BE2C (cell line): ENCODE measurements at regions not wholly inside any gene's neighbourhood (a gene's known extent, or its start where the extent isn't known, plus 50 kb on each side); places are given as distances from the start of the nearest gene placed in this dataset.

ENCODE experiments used
- DNase-seq: peaks from one replicate; pipeline ENCODE4 v3.0.0-alpha.2; 2020
- H3K27me3 ChIP-seq: fragments of 250-450 bp; sonication (Bioruptor Pico); 2 replicates; pipeline ENCODE4 v1.5.1; 2020; ENCODE audit warnings: mild to moderate bottlenecking
- H3K36me3 ChIP-seq: fragments of 250-450 bp; sonication (Bioruptor Pico); 2 replicates; pipeline ENCODE4 v1.5.1; 2020; ENCODE audit warnings: mild to moderate bottlenecking
- H3K4me1 ChIP-seq: fragments of 250-450 bp; sonication (Bioruptor Pico); 2 replicates; pipeline ENCODE4 v1.5.1; 2020
- H3K4me3 ChIP-seq: 2 replicates; pipeline ENCODE4 v1.5.1; 2011; ENCODE audit warnings: low read depth, low read length
- H3K9me3 ChIP-seq: fragments of 250-450 bp; sonication (Bioruptor Pico); 2 replicates; pipeline ENCODE4 v1.5.1; 2020
- TF ChIP-seq, protein P1 (sequence below): IDR thresholded peaks from 2 replicates; pipeline ENCODE4 v1.5.1; 2012; ENCODE audit warnings: mild to moderate bottlenecking, low read depth, low read length

DNA sequence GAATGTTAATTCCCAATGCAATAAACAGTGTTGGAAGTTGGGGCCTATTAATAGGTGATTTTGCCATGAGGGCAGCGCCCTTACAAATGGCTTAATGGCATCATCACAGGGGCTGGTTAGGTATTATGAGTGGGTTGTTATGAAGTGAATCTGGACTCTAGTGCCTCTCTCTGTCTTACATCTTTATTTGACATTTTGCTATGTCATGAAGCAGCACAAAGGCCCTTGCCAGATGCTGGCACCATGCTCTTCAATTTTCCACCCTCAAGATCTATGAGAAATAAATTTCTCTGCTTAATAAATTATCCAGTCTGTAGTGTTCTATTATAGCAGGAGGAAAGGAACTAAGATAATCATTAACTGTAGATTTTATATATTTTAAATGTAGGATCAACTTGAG, 1098.7 kb upstream of the NUDT12 start:
- TF ChIP-seq, protein P1, sequence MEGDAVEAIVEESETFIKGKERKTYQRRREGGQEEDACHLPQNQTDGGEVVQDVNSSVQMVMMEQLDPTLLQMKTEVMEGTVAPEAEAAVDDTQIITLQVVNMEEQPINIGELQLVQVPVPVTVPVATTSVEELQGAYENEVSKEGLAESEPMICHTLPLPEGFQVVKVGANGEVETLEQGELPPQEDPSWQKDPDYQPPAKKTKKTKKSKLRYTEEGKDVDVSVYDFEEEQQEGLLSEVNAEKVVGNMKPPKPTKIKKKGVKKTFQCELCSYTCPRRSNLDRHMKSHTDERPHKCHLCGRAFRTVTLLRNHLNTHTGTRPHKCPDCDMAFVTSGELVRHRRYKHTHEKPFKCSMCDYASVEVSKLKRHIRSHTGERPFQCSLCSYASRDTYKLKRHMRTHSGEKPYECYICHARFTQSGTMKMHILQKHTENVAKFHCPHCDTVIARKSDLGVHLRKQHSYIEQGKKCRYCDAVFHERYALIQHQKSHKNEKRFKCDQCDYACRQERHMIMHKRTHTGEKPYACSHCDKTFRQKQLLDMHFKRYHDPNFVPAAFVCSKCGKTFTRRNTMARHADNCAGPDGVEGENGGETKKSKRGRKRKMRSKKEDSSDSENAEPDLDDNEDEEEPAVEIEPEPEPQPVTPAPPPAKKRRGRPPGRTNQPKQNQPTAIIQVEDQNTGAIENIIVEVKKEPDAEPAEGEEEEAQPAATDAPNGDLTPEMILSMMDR = no peak
- Histone ChIP-seq H3K4me3 (no peak overlapping the region), H3K36me3 (no peaks in the 10 kb centered on the region), H3K4me1 (peaks cover 3% of the 10 kb centered on the region; the same call in 1 of the 2 replicates), H3K9me3 (no peaks in the 10 kb centered on the region), H3K27me3 (no peaks in the 10 kb centered on the region)
- DNase-seq = no peak

DNA sequence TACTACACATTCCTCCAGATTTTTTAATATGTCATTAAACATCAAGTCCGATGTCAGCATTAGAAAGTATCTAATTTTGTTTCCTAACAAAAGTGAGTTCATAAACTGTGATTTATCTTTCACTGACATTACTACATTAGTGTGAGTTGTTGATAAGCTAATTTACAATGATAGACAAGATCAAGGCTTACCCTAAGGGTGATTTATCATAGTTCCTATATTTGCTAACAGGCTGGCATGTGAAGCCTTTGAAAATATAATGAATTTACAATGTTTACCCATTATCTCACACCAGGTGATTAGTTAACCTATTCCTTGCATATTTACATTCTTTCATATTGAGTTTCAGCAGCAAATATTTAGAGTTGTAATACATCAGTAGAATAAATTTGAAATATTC, 1096.9 kb upstream of the NUDT12 start:
- no peak for DNase-seq
- TF ChIP-seq, protein P1 = no peak
- H3K4me1 ChIP-seq = peaks cover 3% of the 10 kb centered on the region; the same call in 1 of the 2 replicates
- H3K27me3 ChIP-seq = no peaks in the 10 kb centered on the region
- H3K4me3 ChIP-seq = no peak overlapping the region
- no peaks in the 10 kb centered on the region for H3K36me3 ChIP-seq
- no peaks in the 10 kb centered on the region for H3K9me3 ChIP-seq

DNA sequence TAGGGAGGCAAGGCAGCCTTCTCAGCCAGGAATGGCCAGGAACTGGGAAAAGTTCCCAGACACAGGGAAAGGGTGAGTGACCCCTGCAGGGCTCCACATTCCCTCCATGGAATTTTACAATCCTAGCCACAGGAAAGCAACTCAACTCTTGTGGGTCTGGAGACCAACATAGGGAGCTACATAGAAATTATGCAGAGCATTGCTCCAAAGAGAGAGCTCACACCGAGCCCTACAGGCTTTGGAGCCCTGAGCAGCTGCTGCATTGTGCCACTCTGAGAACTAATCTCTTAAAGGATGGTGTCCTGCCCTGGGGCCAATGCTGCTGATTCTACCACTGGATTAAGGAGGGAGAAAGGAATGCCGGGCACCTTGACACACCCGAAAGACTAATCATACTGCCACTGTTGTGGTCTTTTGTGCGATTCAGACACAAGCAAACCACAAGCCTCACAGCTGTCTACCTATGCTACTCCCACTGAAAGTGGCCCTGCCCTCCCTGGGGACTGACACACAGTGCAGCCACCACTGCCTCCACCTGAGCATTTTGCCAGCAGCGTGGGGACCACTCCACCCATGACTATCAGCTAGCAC, 1089.8 kb upstream of the NUDT12 start:
- Histone ChIP-seq H3K36me3 (no peaks in the 10 kb centered on the region), H3K9me3 (no peaks in the 10 kb centered on the region), H3K4me3 (no peak overlapping the region), H3K4me1 (no peaks in the 10 kb centered on the region), H3K27me3 (no peaks in the 10 kb centered on the region)
- no peak for DNase-seq
- TF ChIP-seq, protein P1 = no peak

DNA sequence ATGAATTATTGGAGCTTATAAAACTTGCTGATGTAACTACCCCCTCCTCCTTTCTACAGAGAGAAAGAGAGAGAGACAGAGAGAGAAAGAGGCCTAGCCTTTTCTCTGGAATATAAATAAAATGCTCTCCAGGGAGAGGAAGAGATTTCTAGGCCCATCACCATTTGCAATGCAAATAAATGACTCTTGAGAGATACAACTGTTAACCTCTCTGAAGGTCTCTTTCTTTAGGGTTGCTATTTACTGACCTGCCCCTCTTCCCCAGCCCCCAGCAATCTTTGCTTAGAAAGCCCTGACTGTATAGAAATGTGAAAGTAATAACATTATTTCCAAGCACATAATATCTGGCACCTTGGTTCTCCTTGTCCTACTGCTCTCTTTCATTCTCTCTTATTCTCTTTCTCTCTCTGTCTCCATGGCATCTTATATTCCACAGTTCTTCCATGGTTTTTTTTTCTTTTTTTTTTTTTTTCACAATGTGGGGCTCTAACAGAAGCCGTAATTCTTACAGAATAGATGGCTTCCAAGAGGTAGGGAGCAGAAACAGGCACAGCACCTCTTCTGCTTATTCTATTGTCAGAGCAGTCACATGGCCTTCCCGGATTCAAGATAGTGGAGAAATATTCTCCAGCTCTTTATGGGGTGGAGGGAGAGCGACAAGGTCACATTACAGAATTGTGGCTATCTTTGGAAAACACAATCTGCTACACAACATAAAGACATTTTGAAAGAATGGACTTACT, 1087.9 kb upstream of the NUDT12 start:
- Histone ChIP-seq H3K9me3 (no peaks in the 10 kb centered on the region), H3K4me1 (no peaks in the 10 kb centered on the region), H3K36me3 (no peaks in the 10 kb centered on the region), H3K4me3 (no peak overlapping the region), H3K27me3 (no peaks in the 10 kb centered on the region)
- DNase-seq = no peak
- TF ChIP-seq, protein P1 = no peak

DNA sequence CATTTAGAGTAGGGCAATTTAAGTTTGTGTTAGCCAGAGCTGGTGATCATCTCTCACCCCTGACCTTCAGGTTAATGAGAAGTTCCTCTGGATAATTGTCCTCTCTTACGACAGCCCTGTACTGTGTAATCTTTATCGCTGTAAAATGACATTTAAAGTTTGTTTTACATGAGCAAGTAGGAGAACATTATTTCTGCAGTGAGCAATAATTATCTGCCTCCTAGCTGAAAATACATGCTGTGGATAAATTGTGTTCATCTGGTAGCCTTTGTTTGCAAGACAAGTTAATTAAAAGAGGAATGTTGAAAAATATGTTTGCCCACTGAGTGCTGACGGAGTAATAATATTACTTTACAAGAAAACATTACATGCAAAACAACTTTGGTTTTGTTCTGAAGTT, 1083.8 kb upstream of the NUDT12 start:
- Histone ChIP-seq H3K4me1 (peaks cover 15% of the 10 kb centered on the region), H3K27me3 (no peaks in the 10 kb centered on the region), H3K9me3 (no peaks in the 10 kb centered on the region), H3K36me3 (no peaks in the 10 kb centered on the region), H3K4me3 (no peak overlapping the region)
- TF ChIP-seq, protein P1 = no peak
- no peak for DNase-seq

DNA sequence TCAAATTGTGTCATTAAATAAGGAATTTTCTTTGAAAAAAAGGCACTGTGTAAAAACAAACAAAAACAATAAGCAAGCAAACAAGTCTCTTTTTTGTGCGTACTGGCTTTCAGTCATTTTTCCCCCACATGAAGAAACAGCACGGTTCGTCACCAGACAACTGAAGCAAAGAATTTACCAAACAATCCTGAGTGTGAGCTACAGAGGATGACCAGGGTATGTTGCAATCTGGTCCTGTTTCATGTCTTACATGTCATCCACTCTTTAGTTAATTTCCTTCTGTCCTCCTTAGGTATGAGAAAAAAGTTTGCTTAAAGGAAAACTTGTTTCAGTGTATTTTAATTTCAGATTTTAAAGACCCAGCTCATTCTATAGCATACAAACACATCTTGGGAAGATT, 1080.7 kb upstream of the NUDT12 start:
- TF ChIP-seq, protein P1 = no peak
- no peak overlapping the region for H3K4me3 ChIP-seq

More for the DNA sequence above, 1080.7 kb upstream of the NUDT12 start:
- H3K9me3 ChIP-seq = no peaks in the 10 kb centered on the region
- no peak for DNase-seq
- peaks cover 20% of the 10 kb centered on the region for H3K4me1 ChIP-seq
- H3K27me3 ChIP-seq = no peaks in the 10 kb centered on the region
- H3K36me3 ChIP-seq = no peaks in the 10 kb centered on the region
